HuH-7.5 (cell line): ENCODE measurements at regions not wholly inside any gene's neighbourhood (a gene's known extent, or its start where the extent isn't known, plus 50 kb on each side); places are given as distances from the start of the nearest gene placed in this dataset.
"Not testable (repeated sequence)": the region's sequence is repeated elsewhere in the genome, so short reads cannot be mapped to it uniquely, and the experiment has no call there.

Experiments used
- DNase-seq: peaks from one replicate; pipeline ENCODE4 v3.0.0; 2011; ENCODE audit warnings: low spot score

DNA sequence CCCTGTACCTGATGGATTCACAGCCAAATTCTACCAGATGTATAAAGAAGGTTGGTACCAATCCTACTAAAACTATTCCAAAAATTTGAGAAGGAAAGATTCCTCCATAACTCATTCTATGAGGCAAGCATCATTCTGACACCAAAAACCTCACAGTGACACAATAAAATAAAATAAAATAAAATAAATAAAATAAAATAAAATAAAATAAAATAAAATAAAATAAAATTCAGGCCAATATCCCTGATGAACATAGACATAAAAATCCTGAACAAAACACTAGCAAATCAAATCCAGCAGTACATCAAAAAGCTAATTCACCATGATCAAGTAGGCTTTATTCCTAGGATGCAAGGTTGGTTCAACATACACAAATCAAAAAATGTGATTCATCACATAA is 108.1 kb downstream of the PROX1 start:
- not testable (repeated sequence) for DNase-seq

DNA sequence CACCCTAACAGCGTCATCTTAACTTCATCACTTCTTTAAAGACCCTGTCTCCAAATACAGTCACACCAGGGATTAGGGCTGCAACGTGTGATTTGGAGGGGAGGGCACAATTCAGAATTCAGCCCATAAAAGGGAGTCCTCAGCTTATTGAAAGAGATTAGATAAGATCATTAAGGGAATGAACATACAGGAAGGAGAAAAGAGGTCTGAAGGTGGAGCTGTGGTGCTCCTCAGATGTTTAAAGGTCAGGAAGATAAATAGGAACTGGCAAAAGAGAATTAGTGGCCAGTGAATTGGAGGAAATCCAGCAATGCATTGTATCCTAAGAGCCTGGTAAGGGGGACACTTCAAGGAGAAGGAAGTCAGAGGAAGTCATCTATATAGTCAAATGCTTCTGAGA is 113.5 kb downstream of the PROX1 start:
- DNase-seq: no peak

DNA sequence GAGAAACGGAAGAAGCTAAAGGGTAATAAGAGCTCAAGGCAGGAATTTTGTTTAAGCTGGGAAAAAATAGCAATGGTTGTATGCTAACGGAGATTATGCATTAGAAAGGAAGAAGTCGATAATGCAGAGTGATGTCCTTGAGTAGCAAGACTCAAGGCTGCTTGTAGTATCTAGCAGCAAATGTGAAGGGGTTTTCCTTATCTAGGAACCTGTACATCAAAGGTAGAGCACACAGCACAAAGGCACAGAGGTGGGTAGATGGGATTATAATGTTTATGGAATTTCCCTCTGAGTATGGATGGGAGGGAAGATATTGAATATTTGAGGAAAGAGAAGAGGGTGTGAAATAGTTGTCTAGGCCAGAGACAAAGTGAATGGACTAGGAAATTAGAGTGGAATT is 114.1 kb downstream of the PROX1 start:
- no peak for DNase-seq

- no peak for DNase-seq
These were observed 115.1 kb downstream of the PROX1 start for GRCh38 chr1:214102907-214103306.

GRCh38 chr1:214103778-214104177 is 116.0 kb downstream of the PROX1 start:
- no peak for DNase-seq

- DNase-seq: no peak
These were observed 118.6 kb downstream of the PROX1 start for GRCh38 chr1:214106375-214106774.

- no peak for DNase-seq
These were observed 119.7 kb downstream of the PROX1 start for GRCh38 chr1:214107322-214108096.

- DNase-seq: no peak
These were observed 120.3 kb downstream of the PROX1 start for GRCh38 chr1:214108097-214108446.

- no peak for DNase-seq
These were observed 124.0 kb downstream of the PROX1 start for GRCh38 chr1:214111796-214112195.

- no peak for DNase-seq
These were observed 128.5 kb downstream of the PROX1 start for GRCh38 chr1:214116258-214116657.

DNA sequence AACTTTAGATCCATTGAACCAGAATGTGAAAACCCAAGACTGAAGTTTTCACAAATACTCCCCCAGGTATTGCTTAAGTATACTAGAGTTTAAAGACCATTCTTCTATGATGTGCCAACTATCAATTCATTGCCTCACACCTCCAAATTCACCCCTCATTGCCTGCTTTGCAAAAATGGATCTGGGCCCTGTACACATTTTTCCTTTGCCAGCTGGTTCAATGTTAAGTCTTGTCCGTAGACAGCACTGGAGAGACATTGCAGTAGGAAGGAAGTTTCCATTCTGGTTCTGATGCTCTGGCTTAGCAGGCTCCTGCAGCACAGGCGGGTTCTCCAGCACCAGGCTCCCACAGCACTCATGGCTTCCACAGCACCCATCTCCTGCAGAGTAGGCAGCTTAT is 130.0 kb downstream of the PROX1 start:
- no peak for DNase-seq

DNA sequence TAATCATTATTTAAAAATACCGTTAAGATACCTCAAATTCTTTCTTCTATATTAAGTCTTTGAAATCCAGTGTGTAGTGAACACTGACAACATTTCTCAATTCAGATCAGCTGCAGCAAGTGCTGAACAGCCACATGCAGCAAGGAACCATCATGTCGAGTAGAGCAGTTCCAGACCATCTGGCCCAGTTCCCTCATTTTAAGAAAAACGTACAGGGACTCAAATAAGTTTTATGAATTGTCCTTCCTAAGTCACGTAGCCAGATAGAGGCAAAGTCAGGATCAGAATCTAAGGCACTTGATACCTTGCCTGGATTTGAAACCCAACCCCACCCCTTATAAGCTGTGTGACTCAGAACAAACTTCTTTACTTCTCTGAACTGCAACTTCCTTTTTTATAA is 132.4 kb downstream of the PROX1 start:
- no peak for DNase-seq

DNA sequence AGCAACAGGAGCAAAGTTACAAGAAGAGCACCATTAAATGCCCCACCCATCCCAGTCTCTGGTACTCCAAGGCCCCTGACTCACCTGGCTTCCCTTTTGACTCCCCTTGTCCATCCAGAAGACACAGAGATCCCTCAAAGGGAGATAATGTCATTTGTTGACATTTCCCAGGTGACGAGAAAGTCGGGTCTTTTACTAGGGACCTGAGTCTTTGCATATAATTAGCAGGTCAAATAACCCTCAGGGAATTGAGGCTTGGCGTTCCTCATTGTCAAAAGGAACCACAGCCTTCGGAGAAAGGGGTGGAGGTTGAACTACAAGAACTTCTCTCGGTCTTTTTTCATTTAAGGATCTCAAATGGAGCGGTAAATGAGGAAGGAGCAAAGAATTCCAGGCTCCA is 133.2 kb downstream of the PROX1 start:
- DNase-seq: no peak

- DNase-seq: no peak
These were observed 134.3 kb downstream of the PROX1 start for GRCh38 chr1:214122110-214122509.

GRCh38 chr1:214123061-214123784 is 135.4 kb downstream of the PROX1 start:
- DNase-seq: peak; percentile 65

DNA sequence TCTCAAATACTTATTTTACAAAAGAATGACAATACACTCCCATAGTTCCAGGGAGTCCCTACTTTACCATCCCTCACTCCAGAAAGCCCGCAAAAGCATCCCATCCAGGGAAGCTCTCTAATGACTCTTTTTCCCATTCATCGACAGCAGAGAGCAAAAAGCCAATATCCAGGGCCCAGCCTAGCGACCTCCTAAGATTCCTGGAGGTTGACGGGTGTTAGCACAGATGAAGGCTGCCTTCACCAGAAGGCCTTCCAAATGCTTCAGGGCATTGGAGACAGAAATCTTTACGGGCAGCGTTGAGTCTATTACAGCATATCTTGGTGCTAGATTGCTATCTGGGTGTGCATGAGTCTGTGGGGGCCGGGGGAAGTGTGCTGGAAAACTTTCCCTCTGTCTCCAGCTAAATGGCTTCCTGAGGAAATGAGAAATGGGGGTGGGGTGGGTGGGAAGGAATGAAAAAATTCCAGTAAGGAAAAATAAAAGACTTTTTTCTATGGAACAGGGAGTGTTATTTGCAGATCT is 136.6 kb downstream of the PROX1 start:
- DNase-seq: no peak

DNA sequence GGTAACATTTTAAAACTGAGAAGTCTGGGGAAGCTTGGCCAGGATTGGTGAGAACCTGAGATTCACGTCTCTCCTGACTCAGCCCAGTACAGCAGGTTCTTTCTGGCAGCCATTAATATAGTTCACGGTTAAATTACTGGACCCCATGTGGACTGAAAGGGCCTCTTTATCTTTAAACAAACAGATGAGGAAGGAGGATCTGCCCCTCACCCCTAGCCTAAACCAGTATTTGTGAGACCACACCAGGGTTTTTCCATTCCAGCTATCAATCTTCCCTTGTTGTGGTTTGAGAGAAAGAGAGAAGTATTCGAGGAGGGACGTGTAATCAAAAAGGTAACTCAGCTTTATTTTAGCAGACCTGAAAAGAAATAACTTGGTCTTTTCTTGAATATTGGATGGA is 137.1 kb downstream of the PROX1 start:
- no peak for DNase-seq

- no peak for DNase-seq
These were observed 138.0 kb downstream of the PROX1 start for GRCh38 chr1:214125819-214126218.

DNA sequence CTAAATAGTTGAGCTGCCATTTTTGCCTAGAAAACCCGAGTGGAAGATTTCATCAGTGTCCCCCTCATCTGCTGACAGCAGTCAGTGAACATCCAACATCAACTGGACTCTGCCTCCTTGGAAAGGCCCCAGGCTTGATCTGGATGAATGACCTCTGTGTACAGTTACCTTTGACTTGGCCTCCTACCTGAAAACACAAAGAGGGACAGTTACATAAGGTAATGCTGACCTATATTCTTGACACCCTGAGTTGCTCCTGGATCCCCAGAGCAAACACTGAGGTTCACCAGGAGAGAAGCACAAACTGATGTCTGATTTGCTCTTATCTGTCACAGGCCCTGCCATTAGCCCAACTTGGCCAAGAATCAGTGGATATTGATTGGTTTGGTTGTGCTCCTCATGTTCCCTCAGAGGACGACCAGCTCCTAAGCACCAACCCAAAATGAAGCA is 138.9 kb downstream of the PROX1 start:
- DNase-seq: no peak

DNA sequence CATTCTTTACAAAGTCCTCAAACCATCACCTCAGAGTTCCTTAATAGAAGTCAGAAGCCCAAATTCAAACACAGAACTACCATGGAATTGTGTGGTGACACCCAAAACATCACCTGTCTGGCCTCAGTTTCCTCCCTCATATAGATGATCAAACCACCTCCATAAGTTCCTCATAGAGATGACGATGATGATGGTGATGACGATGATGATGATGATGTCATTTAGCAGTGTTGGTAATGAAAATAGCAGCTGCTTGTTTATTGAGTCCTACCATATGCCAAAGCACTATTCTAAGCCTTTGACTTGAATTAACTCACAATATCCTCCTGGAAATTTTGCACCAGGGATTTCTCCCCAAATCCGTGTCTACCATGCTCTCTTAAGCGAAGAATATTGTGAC is 139.9 kb downstream of the PROX1 start:
- DNase-seq: no peak

- no peak for DNase-seq
These were observed 145.1 kb upstream of the SMYD2 start for GRCh38 chr1:214135886-214136285.

DNA sequence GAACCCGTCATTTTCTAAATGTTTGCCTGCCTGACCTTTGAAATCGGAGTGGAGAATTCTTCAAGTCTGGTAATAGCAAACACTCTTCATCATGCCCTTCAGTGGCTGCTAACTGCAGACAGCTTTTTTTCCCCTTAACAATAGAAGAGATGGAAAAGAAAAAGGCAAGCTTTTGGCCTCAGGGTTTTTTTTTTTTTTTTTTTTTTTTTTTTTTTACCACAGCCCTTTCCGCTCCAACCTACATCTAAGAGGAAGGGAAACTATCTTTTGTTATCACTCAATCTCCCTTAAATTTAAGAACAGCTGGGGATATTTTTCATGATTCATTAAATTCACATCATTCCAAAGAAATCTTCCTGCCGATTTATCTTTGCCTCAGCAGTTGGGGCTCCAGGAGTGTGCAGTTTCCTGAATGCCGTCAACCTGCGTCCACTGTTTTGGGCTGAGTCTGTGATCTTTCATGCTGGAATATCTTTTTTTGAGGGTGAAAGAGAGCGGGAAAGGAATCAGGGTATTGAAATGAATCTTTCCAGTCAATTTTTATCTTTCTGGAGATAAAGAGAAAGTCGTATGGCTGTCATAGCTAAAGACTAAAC is 144.5 kb upstream of the SMYD2 start:
- no peak for DNase-seq

GRCh38 chr1:214141486-214141885 is 139.5 kb upstream of the SMYD2 start:
- no peak for DNase-seq
